SH-SY5Y (cell line): ENCODE measurements at regions not wholly inside any gene's neighbourhood (a gene's known extent, or its start where the extent isn't known, plus 50 kb on each side); places are given as distances from the start of the nearest gene placed in this dataset.

ENCODE experiments used
- GATA2 ChIP-seq: IDR thresholded peaks from 2 replicates; pipeline ENCODE4 v1.6.1; 2011; ENCODE audit warnings: mild to moderate bottlenecking, low read depth, low read length
- GATA3 ChIP-seq: IDR thresholded peaks from 2 replicates; pipeline ENCODE4 v1.6.1; 2011; ENCODE audit warnings: low read depth, mild to moderate bottlenecking, low read length, moderate library complexity

GRCh38 chr2:2638547-2639220 is 307.6 kb upstream of the MYT1L start:
- TF ChIP-seq GATA2 (no peak), GATA3 (no peak)

- TF ChIP-seq GATA2 (no peak), GATA3 (no peak)
Measured at GRCh38 chr2:2636813-2637212, 305.7 kb upstream of the MYT1L start.

GRCh38 chr2:2635025-2635528 is 304.0 kb upstream of the MYT1L start:
- TF ChIP-seq GATA2, result no peak
- TF ChIP-seq GATA3, result no peak

GRCh38 chr2:2633017-2633416 is 301.9 kb upstream of the MYT1L start:
- no peak for TF ChIP-seq GATA3
- no peak for TF ChIP-seq GATA2

GRCh38 chr2:2623939-2624338 is 292.9 kb upstream of the MYT1L start:
- no peak for TF ChIP-seq GATA2
- TF ChIP-seq GATA3, result no peak

GRCh38 chr2:2621855-2622254 is 290.8 kb upstream of the MYT1L start:
- TF ChIP-seq GATA3 (no peak), GATA2 (no peak)

GRCh38 chr2:2620604-2621003 is 289.5 kb upstream of the MYT1L start:
- no peak for TF ChIP-seq GATA3
- no peak for TF ChIP-seq GATA2

GRCh38 chr2:2619995-2620394 is 288.9 kb upstream of the MYT1L start:
- no peak for TF ChIP-seq GATA2
- no peak for TF ChIP-seq GATA3

GRCh38 chr2:2614452-2614851 is 283.4 kb upstream of the MYT1L start:
- TF ChIP-seq GATA3, result no peak
- TF ChIP-seq GATA2, result no peak

- TF ChIP-seq GATA2, result no peak
- no peak for TF ChIP-seq GATA3
Measured at GRCh38 chr2:2613279-2614199, 282.5 kb upstream of the MYT1L start.

- TF ChIP-seq GATA3 (no peak), GATA2 (no peak)
Measured at GRCh38 chr2:2610751-2611150, 279.7 kb upstream of the MYT1L start.

- TF ChIP-seq GATA3 (no peak), GATA2 (no peak)
Measured at GRCh38 chr2:2600366-2600765, 269.3 kb upstream of the MYT1L start.

GRCh38 chr2:2599441-2599840 is 268.4 kb upstream of the MYT1L start:
- no peak for TF ChIP-seq GATA3
- no peak for TF ChIP-seq GATA2

- TF ChIP-seq GATA2 (no peak), GATA3 (no peak)
Measured at GRCh38 chr2:2597712-2598111, 266.6 kb upstream of the MYT1L start.

GRCh38 chr2:2591542-2591940 is 260.5 kb upstream of the MYT1L start:
- TF ChIP-seq GATA3 (no peak), GATA2 (no peak)
